Thymus (tissue), 11 donors: ENCODE measurements at regions not wholly inside any gene's neighbourhood (a gene's known extent, or its start where the extent isn't known, plus 50 kb on each side); places are given as distances from the start of the nearest gene placed in this dataset.

ENCODE experiments used
- DNase-seq, 9 donors: peaks; one replicate each; pipeline ENCODE4 v3.0.0-alpha.2; 2013; ENCODE audit warnings: low spot score in 9 of 9, low read depth in 6 of 9, missing footprints in 1 of 9
- H3K27ac ChIP-seq, 2 donors: one replicate each; pipeline ENCODE4 v1.5.1; 2013; ENCODE audit warnings: control low read depth in 1 of 2, low read depth in 1 of 2, low read length in 1 of 2, mild to moderate bottlenecking in 1 of 2, moderate library complexity in 1 of 2
- H3K27me3 ChIP-seq, 2 donors: one replicate each; pipeline ENCODE4 v1.5.1; 2013; ENCODE audit warnings: low read length in 1 of 2; ENCODE audit not compliant: control insufficient read depth in 2 of 2, insufficient read depth in 1 of 2
- H3K36me3 ChIP-seq, 2 donors: one replicate each; pipeline ENCODE4 v1.5.1; 2013; ENCODE audit warnings: low read length in 1 of 2, mild to moderate bottlenecking in 1 of 2, moderate library complexity in 1 of 2; ENCODE audit not compliant: control insufficient read depth in 2 of 2, insufficient read depth in 2 of 2
- H3K4me1 ChIP-seq, 2 donors: one replicate each; pipeline ENCODE4 v1.5.1; 2013; ENCODE audit warnings: low read length in 2 of 2; ENCODE audit not compliant: control insufficient read depth in 2 of 2, insufficient read depth in 2 of 2
- H3K4me3 ChIP-seq, 2 donors: one replicate each; pipeline ENCODE4 v1.5.1; 2013; ENCODE audit warnings: low read length in 2 of 2, control low read depth in 1 of 2, mild to moderate bottlenecking in 1 of 2
- H3K9me3 ChIP-seq, 2 donors: one replicate each; pipeline ENCODE4 v1.5.1; 2013; ENCODE audit warnings: low read length in 1 of 2, mild to moderate bottlenecking in 1 of 2; ENCODE audit not compliant: control insufficient read depth in 2 of 2, insufficient read depth in 1 of 2
- WGBS: extraction: QIAGEN DNeasy Blood & Tissue Kit; methylation state at CpG from one replicate; pipeline ENCODE4 v1.1.7; 2013; 5-methylcytosine and 5-hydroxymethylcytosine counted together
- donor health status: healthy.

DNA sequence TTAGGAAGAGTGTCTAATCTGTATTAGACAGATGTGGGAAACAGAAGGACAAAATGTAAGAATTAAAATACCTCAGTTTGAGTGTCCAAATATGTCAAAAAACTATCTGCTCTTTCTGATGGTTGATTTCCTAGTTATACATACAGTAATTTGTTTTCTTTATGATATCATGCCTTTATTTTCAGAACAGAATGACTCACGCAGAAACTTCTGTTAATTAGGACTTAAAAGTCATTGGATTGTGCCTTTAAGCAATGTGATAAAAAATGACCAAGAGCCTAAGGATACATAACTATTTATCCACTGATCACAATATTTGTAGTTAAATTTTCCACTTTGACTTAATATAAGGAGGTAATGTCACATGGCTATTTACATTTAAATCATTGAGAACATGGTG is 206.7 kb upstream of the PTPRZ1 start:
- 94% methylated on average over 1 of the region's 1 CpG for WGBS
- no peak for DNase-seq
- no peak overlapping the region for H3K27ac ChIP-seq

GRCh38 chr7:121643320-121643719 is 229.6 kb upstream of the PTPRZ1 start:
- no peak overlapping the region for H3K27ac ChIP-seq
- 88% methylated on average over 1 of the region's 1 CpG for WGBS

More for the DNA sequence above, 206.7 kb upstream of the PTPRZ1 start:
- no peak overlapping the region for H3K4me3 ChIP-seq
- no peaks in the 10 kb centered on the region for H3K27me3 ChIP-seq
- no peaks in the 10 kb centered on the region for H3K9me3 ChIP-seq
- no peaks in the 10 kb centered on the region for H3K36me3 ChIP-seq
- no peaks in the 10 kb centered on the region for H3K4me1 ChIP-seq

GRCh38 chr7:121639705-121640104 is 233.3 kb upstream of the PTPRZ1 start:
- Histone ChIP-seq H3K36me3 (no peaks in the 10 kb centered on the region), H3K9me3 (no peaks in the 10 kb centered on the region), H3K4me3 (no peak overlapping the region), H3K27me3 (no peaks in the 10 kb centered on the region), H3K4me1 (no peaks in the 10 kb centered on the region), H3K27ac (no peak overlapping the region)
- WGBS: 98% methylated on average over 5 of the region's 5 CpGs
- DNase-seq: no peak

More at GRCh38 chr7:121643320-121643719, 229.6 kb upstream of the PTPRZ1 start:
- H3K27me3 ChIP-seq: no peaks in the 10 kb centered on the region
- H3K4me1 ChIP-seq: no peaks in the 10 kb centered on the region
- DNase-seq: no peak
- H3K36me3 ChIP-seq: no peaks in the 10 kb centered on the region
- no peak overlapping the region for H3K4me3 ChIP-seq
- H3K9me3 ChIP-seq: no peaks in the 10 kb centered on the region

DNA sequence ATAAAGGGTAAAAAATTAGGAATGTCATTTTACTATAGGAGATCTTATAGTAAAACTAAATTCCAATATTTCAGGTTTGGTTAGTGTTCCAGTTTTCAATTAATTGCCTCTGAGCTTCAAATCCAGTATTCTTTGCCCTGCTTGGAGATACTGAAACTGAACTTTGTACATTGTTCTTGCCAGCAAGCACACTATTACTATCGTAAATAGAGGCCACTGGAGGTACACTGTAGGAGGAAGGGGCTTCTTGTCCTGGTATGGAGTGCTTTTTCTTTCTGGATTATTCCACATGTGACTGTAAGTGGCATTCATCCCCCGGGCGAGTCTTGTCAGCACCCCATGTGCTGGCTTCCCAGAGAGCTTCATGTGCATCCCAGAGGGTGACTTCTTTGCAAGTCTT is 234.7 kb upstream of the PTPRZ1 start:
- no peaks in the 10 kb centered on the region for H3K9me3 ChIP-seq
- 92% methylated on average over 3 of the region's 3 CpGs for WGBS
- DNase-seq: no peak
- H3K36me3 ChIP-seq: no peaks in the 10 kb centered on the region
- H3K4me3 ChIP-seq: no peak overlapping the region
- no peaks in the 10 kb centered on the region for H3K4me1 ChIP-seq
- H3K27ac ChIP-seq: no peak overlapping the region
- no peaks in the 10 kb centered on the region for H3K27me3 ChIP-seq

- no peak for DNase-seq
- Histone ChIP-seq H3K36me3 (no peaks in the 10 kb centered on the region), H3K4me3 (no peak overlapping the region), H3K27me3 (no peaks in the 10 kb centered on the region), H3K27ac (no peak overlapping the region), H3K4me1 (no peaks in the 10 kb centered on the region), H3K9me3 (no peaks in the 10 kb centered on the region)
- 59% methylated on average over 1 of the region's 1 CpG for WGBS
Measured at GRCh38 chr7:121634356-121634755, 238.2 kb upstream of the FAM3C start.

GRCh38 chr7:121633186-121633585 is 237.1 kb upstream of the FAM3C start:
- H3K4me1 ChIP-seq: no peaks in the 10 kb centered on the region
- WGBS: 75% methylated on average over 3 of the region's 3 CpGs
- no peaks in the 10 kb centered on the region for H3K27me3 ChIP-seq
- H3K9me3 ChIP-seq: no peaks in the 10 kb centered on the region
- no peak overlapping the region for H3K4me3 ChIP-seq
- H3K27ac ChIP-seq: no peak overlapping the region
- H3K36me3 ChIP-seq: no peaks in the 10 kb centered on the region
- DNase-seq: no peak

DNA sequence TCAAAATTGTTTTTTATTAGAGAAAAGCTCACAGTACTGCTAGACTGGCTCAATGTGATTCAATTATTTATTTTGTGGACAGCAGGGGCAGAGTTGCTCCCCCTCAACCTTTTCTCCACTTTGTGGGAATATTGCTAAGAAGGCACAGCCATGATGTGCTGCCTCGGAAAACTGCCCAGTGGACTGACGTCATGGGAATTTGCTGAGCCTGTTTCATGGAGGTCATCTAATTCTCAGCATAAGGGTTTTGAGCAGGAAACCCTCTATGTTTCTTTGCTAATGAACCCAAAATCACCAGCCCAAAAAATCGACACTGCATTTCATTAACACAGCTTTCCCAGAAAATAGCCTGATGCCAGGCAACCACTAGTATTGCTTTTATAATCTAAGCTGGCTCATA is 228.8 kb upstream of the FAM3C start:
- Histone ChIP-seq H3K27ac (no peak overlapping the region), H3K4me3 (no peak overlapping the region), H3K9me3 (no peaks in the 10 kb centered on the region), H3K36me3 (no peaks in the 10 kb centered on the region), H3K4me1 (no peaks in the 10 kb centered on the region), H3K27me3 (no peaks in the 10 kb centered on the region)
- DNase-seq: no peak
- WGBS: 90% methylated on average over 3 of the region's 3 CpGs

DNA sequence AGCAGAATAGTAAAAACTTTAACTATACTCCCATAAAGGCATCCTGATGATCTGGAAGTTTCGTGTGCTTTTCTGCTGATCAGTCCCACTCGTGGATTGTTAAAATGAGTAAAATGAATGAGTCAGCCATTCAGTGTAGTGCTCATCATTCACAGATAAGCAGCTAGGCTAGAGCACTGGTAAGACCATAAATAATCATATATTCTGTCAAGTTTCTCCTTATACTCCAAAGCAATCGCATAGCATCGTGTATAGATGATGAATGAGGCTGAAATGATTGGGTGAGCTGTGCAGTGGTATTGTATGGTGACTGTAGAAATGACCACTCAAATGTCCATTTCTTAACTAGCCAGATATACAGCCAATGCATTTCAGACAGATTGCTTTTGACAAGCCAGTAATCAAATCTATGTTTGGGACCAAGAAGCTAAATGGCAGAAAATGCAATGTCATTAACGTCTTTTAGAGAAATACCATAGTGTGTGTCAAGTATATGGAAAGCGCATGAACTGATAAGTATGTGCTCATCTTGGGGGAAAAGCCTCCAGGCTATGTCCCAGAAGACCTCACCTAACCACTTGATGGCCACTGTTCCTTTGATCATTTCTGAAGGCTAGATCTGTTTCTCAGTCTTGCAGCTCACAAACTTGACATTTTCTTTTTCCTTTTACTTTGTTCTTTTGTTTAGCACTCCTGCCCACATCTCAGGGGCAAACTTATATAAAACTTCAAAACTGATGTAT is 227.2 kb upstream of the FAM3C start:
- Histone ChIP-seq H3K4me3 (no peak overlapping the region), H3K9me3 (no peaks in the 10 kb centered on the region), H3K36me3 (no peaks in the 10 kb centered on the region), H3K4me1 (no peaks in the 10 kb centered on the region), H3K27me3 (no peaks in the 10 kb centered on the region), H3K27ac (no peak overlapping the region)
- DNase-seq: no peak
- WGBS: 86% methylated on average over 6 of the region's 6 CpGs

DNA sequence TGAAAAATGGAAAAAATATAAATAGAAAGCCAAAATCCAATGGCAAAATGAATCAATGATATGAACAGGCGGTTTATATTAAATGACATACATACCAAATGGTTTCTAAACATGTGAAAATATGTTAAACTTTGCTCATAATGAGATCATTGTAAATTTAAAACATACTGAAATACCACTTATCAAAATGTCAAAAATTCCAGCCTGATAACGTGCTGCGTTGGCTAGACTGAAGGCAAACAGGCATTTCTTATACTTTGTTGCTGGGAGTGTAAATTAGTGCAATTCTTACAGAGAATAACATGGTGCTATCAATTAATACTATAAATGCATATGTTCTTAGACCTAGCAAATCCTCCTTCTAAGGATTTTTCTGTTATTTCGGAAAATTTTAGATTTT is 225.8 kb upstream of the FAM3C start:
- H3K27ac ChIP-seq: no peak overlapping the region
- no peaks in the 10 kb centered on the region for H3K9me3 ChIP-seq
- H3K4me3 ChIP-seq: no peak overlapping the region
- DNase-seq: no peak
- H3K27me3 ChIP-seq: no peaks in the 10 kb centered on the region
- no peaks in the 10 kb centered on the region for H3K4me1 ChIP-seq
- 93% methylated on average over 4 of the region's 4 CpGs for WGBS
- H3K36me3 ChIP-seq: no peaks in the 10 kb centered on the region
